Fibroblast of lung (primary cell): ENCODE measurements at regions not wholly inside any gene's neighbourhood (a gene's known extent, or its start where the extent isn't known, plus 50 kb on each side); places are given as distances from the start of the nearest gene placed in this dataset.

Experiments
- DNase-seq, 2 donors: peaks; one replicate each; pipeline versions ENCODE4 v3.0.0 to v3.0.0-alpha.2; 2010; ENCODE audit warnings: low read depth in 2 of 2
- H2AFZ ChIP-seq: 2 replicates; pipeline ENCODE4 v1.5.1; 2012; ENCODE audit warnings: low read length, control low read depth, inconsistent platforms
- H3K27ac ChIP-seq: 2 replicates; pipeline ENCODE4 v1.5.1; 2011; ENCODE audit warnings: low read length, control low read depth; ENCODE audit not compliant: insufficient read depth
- H3K27me3 ChIP-seq: 2 replicates; pipeline ENCODE4 v1.5.1; 2011; ENCODE audit warnings: mild to moderate bottlenecking, low read length; ENCODE audit not compliant: control insufficient read depth, insufficient read depth
- H3K36me3 ChIP-seq: 2 replicates; pipeline ENCODE4 v1.5.1; 2011; ENCODE audit warnings: low read length; ENCODE audit not compliant: control insufficient read depth, insufficient read depth
- H3K4me1 ChIP-seq: 2 replicates; pipeline ENCODE4 v1.5.1; 2011; ENCODE audit warnings: low read length; ENCODE audit not compliant: control insufficient read depth, insufficient read depth; ENCODE audit errors: extremely low read depth
- H3K4me2 ChIP-seq: 2 replicates; pipeline ENCODE4 v1.5.1; 2011; ENCODE audit warnings: low read length, control low read depth; ENCODE audit not compliant: insufficient read depth; ENCODE audit errors: extremely low read depth
- H3K4me3 ChIP-seq, 4 experiments: fragments of 200-600 bp in 1 of 4; sonication (generic) in 1 of 4; replicated peaks in 1 of 4; 2 replicates each; pipeline ENCODE4 v1.5.1; 2011 to 2016; ENCODE audit warnings: low read length in 4 of 4, low read depth in 3 of 4, mild to moderate bottlenecking in 3 of 4, control low read depth in 2 of 4, inconsistent platforms in 1 of 4, mixed read lengths in 1 of 4; ENCODE audit not compliant: insufficient read depth in 1 of 4; ENCODE audit errors: control extremely low read depth in 1 of 4
- H3K79me2 ChIP-seq: 2 replicates; pipeline ENCODE4 v1.5.1; 2012; ENCODE audit warnings: mild to moderate bottlenecking, low read length, inconsistent platforms; ENCODE audit not compliant: control insufficient read depth, insufficient read depth
- H3K9ac ChIP-seq: 2 replicates; pipeline ENCODE4 v1.5.1; 2011; ENCODE audit warnings: mild to moderate bottlenecking, low read length, control low read depth; ENCODE audit not compliant: insufficient read depth
- H3K9me3 ChIP-seq: 2 replicates; pipeline ENCODE4 v1.5.1; 2012; ENCODE audit warnings: low read depth, low read length; ENCODE audit not compliant: control insufficient read depth, insufficient read depth
- H4K20me1 ChIP-seq: 2 replicates; pipeline ENCODE4 v1.5.1; 2011; ENCODE audit warnings: low read length; ENCODE audit not compliant: control insufficient read depth, insufficient read depth; ENCODE audit errors: extremely low read depth
- EZH2 ChIP-seq: IDR thresholded peaks from 2 replicates; pipeline ENCODE4 v1.5.1; 2012; ENCODE audit warnings: low read length, control low read depth, mild to moderate bottlenecking; ENCODE audit errors: missing control alignments
- TF ChIP-seq, protein P1 (sequence below), 2 donors: IDR thresholded peaks in 1 of 2; conservative IDR thresholded peaks in 1 of 2; 1 replicate in 1 of 2; 2 replicates in 1 of 2; pipeline ENCODE4 v1.5.1; 2011 to 2012; ENCODE audit warnings: low read length in 2 of 2, control low read depth in 1 of 2, inconsistent platforms in 1 of 2, low read depth in 1 of 2, mild to moderate bottlenecking in 1 of 2

DNA sequence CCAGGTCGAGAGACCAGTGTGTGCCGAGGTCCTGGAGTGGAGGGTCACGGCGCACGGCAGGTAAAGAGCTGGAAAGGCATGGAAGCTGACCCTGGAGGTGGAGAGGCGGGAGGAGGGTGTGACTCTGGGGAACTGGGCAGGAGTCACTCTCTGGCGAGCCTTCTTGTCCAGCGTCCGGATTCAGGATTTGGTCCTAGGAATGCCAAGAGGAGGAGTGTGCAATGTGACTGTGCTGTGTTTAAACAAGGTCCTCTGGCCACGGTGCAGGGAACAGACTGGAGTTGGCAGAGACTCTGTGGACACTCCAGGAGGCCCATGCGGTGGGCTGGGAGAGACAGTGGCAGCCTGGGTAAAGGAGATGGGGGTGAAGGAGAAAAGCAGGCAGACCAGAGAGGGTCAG lies 64.2 kb upstream of the CASZ1 start:
- no peak overlapping the region for H3K9ac ChIP-seq
- no peak for DNase-seq
- no peak overlapping the region for H3K4me2 ChIP-seq
- H3K27me3 ChIP-seq: peaks cover 10% of the 10 kb centered on the region
- H4K20me1 ChIP-seq: no peaks in the 10 kb centered on the region
- H3K9me3 ChIP-seq: no peaks in the 10 kb centered on the region
- H3K4me3 ChIP-seq: no peak overlapping the region
- H3K79me2 ChIP-seq: no peaks in the 10 kb centered on the region
- no peaks in the 10 kb centered on the region for H3K36me3 ChIP-seq
- no peak for TF ChIP-seq EZH2
- TF ChIP-seq, protein P1, sequence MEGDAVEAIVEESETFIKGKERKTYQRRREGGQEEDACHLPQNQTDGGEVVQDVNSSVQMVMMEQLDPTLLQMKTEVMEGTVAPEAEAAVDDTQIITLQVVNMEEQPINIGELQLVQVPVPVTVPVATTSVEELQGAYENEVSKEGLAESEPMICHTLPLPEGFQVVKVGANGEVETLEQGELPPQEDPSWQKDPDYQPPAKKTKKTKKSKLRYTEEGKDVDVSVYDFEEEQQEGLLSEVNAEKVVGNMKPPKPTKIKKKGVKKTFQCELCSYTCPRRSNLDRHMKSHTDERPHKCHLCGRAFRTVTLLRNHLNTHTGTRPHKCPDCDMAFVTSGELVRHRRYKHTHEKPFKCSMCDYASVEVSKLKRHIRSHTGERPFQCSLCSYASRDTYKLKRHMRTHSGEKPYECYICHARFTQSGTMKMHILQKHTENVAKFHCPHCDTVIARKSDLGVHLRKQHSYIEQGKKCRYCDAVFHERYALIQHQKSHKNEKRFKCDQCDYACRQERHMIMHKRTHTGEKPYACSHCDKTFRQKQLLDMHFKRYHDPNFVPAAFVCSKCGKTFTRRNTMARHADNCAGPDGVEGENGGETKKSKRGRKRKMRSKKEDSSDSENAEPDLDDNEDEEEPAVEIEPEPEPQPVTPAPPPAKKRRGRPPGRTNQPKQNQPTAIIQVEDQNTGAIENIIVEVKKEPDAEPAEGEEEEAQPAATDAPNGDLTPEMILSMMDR (conservative IDR thresholded peaks at IDR 0.05 in 1 of 2, IDR thresholded peaks at IDR 0.05 in 1 of 2; ENCODE audit: low read depth in 1 of 2, low read length in 2 of 2): no peak
- no peak overlapping the region for H2AFZ ChIP-seq
- H3K4me1 ChIP-seq: no peaks in the 10 kb centered on the region
- H3K27ac ChIP-seq: no peak overlapping the region

DNA sequence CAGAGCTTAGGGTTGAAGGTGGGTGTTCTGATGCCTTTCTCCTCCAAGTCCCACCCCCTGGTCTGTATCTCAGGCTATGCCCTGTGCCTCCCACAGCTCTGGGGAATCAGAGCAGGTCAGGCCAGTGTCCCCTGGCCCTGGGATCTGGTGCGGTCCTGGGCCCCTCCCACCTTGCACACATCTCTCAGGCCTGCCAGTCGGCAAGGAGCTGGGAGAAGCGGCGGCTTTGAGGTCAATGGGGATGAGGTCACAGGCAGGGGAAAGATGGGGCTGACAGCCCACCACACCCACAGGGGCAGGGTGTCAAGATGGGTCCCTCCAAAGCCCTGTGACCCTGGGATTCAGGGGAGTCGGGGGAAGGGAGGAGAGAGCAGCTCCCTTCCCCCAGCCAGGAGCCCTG lies 65.4 kb upstream of the CASZ1 start:
- H4K20me1 ChIP-seq: no peaks in the 10 kb centered on the region
- H3K9ac ChIP-seq: no peak overlapping the region
- no peak overlapping the region for H3K27ac ChIP-seq
- no peaks in the 10 kb centered on the region for H3K4me1 ChIP-seq
- TF ChIP-seq, protein P1 (conservative IDR thresholded peaks at IDR 0.05 in 1 of 2, IDR thresholded peaks at IDR 0.05 in 1 of 2; ENCODE audit: low read depth in 1 of 2, low read length in 2 of 2): no peak
- peaks cover 15% of the 10 kb centered on the region for H3K27me3 ChIP-seq
- no peaks in the 10 kb centered on the region for H3K79me2 ChIP-seq
- H3K36me3 ChIP-seq: no peaks in the 10 kb centered on the region
- H3K9me3 ChIP-seq: no peaks in the 10 kb centered on the region
- H3K4me3 ChIP-seq: no peak overlapping the region
- no peak overlapping the region for H3K4me2 ChIP-seq
- no peak overlapping the region for H2AFZ ChIP-seq
- no peak for DNase-seq

GRCh38 chr1:10862743-10863335 lies 66.4 kb upstream of the CASZ1 start:
- Histone ChIP-seq H4K20me1 (no peaks in the 10 kb centered on the region), H3K79me2 (no peaks in the 10 kb centered on the region), H3K9me3 (no peaks in the 10 kb centered on the region), H3K9ac (no peak overlapping the region), H3K27ac (no peak overlapping the region), H3K36me3 (no peaks in the 10 kb centered on the region), H3K4me1 (no peaks in the 10 kb centered on the region), H3K27me3 (peaks cover 15% of the 10 kb centered on the region), H3K4me3 (no peak overlapping the region), H3K4me2 (no peak overlapping the region), H2AFZ (no peak overlapping the region)
- no peak for TF ChIP-seq EZH2
- TF ChIP-seq, protein P1 (conservative IDR thresholded peaks at IDR 0.05 in 1 of 2, IDR thresholded peaks at IDR 0.05 in 1 of 2; ENCODE audit: low read depth in 1 of 2, low read length in 2 of 2): no peak
- no peak for DNase-seq
